ENCODE measurements at regions not wholly inside any gene's neighbourhood (a gene's known extent, or its start where the extent isn't known, plus 50 kb on each side); places are given as distances from the start of the nearest gene placed in this dataset.

- no peak for DNase-seq
- H3K27me3 ChIP-seq = no peaks in the 10 kb centered on the region
- peak overlapping the region; percentile 79 to 89 (median 85) for H3K27ac ChIP-seq
- TF ChIP-seq POLR2A (IDR thresholded peaks at IDR 0.05) = no peak
- TF ChIP-seq, protein P1, sequence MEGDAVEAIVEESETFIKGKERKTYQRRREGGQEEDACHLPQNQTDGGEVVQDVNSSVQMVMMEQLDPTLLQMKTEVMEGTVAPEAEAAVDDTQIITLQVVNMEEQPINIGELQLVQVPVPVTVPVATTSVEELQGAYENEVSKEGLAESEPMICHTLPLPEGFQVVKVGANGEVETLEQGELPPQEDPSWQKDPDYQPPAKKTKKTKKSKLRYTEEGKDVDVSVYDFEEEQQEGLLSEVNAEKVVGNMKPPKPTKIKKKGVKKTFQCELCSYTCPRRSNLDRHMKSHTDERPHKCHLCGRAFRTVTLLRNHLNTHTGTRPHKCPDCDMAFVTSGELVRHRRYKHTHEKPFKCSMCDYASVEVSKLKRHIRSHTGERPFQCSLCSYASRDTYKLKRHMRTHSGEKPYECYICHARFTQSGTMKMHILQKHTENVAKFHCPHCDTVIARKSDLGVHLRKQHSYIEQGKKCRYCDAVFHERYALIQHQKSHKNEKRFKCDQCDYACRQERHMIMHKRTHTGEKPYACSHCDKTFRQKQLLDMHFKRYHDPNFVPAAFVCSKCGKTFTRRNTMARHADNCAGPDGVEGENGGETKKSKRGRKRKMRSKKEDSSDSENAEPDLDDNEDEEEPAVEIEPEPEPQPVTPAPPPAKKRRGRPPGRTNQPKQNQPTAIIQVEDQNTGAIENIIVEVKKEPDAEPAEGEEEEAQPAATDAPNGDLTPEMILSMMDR (IDR thresholded peaks at IDR 0.05) = peak in 2 of 6 experiments; percentile 15 to 27
- no peaks in the 10 kb centered on the region for H3K36me3 ChIP-seq
- H3K4me3 ChIP-seq (replicated peaks in 1 of 3) = no peak overlapping the region
- intact Hi-C loops (cut with DNase I) = no loop called here
- peaks cover 50 to 53% of the 10 kb centered on the region in 2 donors for H3K4me1 ChIP-seq
- H3K9me3 ChIP-seq = no peaks in the 10 kb centered on the region
Observed at GRCh38 chr6:56388415-56388755, 141.0 kb upstream of the COL21A1 start.

DNA sequence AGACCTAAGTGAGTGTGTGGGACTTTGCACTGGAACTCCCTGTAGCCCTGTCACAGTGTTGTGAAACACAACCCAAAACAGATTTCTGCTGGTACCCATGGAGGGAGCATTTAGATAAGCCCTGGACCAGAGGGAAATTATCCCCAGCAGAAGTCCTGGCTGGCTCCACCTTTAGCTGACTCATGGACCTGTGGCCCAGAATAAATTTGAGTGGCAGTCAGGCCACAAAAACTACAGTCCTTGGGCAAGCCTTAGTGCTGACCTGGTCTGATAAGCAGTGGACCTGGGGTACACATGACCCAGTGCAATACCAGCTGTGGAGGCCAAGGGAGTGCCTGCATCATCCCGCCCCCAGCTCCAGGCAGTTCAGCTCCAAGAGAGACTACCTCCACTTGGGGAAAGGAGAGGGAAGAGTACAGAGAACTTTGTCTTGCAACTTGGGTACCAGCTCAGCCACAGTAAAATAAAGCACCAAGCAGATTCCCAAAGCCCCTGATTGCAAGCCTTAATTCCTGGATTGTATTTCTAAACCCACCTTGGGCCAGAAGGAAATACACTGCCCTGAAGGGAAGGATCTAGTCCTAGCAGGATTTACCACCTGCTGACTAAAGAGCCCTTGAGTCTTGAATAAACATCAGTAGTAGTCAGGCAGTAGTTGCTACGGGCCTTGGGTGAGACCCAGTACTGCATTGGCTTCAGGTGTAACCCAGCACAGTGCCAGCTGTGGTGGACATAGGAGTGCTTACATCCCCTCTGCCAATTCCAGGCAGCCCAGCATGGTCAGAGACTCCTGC, 140.4 kb upstream of the COL21A1 start:
- no peak for TF ChIP-seq POLR2A (IDR thresholded peaks at IDR 0.05)
- TF ChIP-seq, protein P1 (IDR thresholded peaks at IDR 0.05) = peak in 1 of 6 experiments; percentile 37
- Histone ChIP-seq H3K4me3 (replicated peaks in 1 of 3) (no peak overlapping the region), H3K9me3 (no peaks in the 10 kb centered on the region), H3K27ac (peak overlapping the region; percentile 79 to 89 (median 85)), H3K4me1 (peaks cover 50 to 53% of the 10 kb centered on the region in 2 donors), H3K36me3 (no peaks in the 10 kb centered on the region), H3K27me3 (no peaks in the 10 kb centered on the region)
- 49 to 65% methylated on average over 2 of the region's 2 CpGs for WGBS, 2 donors
- peak; percentile 84 to 85 for DNase-seq
- intact Hi-C loops (cut with DNase I) = no loop called here

DNA sequence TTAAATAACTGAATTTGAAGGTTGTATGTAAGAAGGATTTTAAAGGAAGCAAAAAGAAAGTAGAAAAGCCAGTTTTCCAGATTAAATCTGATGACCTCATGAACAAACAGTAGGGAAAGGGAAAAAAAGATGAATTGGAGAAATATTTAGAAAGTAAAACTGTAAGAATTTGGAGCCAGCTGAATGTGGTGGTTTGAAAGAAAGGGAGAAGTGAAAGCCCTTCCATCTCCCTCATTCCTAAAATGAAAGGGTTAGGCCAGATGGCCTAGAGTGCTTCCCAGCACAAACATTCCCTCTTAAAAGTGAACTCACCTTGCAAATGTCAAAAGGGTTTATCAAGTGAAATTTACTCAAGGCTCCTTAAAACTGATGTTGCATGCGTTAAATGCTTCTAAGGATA, 139.3 kb upstream of the COL21A1 start:
- no peak for TF ChIP-seq POLR2A (IDR thresholded peaks at IDR 0.05)
- TF ChIP-seq, protein P1 (IDR thresholded peaks at IDR 0.05) = no peak
- peaks cover 50 to 53% of the 10 kb centered on the region in 2 donors for H3K4me1 ChIP-seq
- peak overlapping the region; percentile 79 to 89 (median 85) for H3K27ac ChIP-seq
- 35 to 48% methylated on average over 1 of the region's 1 CpG for WGBS, 2 donors
- no peaks in the 10 kb centered on the region for H3K36me3 ChIP-seq
- DNase-seq = peak; percentile 17 to 27
- no peak overlapping the region for H3K4me3 ChIP-seq (replicated peaks in 1 of 3)
- no peaks in the 10 kb centered on the region for H3K27me3 ChIP-seq
- H3K9me3 ChIP-seq = no peaks in the 10 kb centered on the region
- intact Hi-C loops (cut with DNase I) = no loop called here

- Histone ChIP-seq H3K36me3 (no peaks in the 10 kb centered on the region), H3K4me3 (replicated peaks in 1 of 3) (no peak overlapping the region), H3K27ac (peak overlapping the region; percentile 79 to 89 (median 85)), H3K27me3 (no peaks in the 10 kb centered on the region), H3K9me3 (no peaks in the 10 kb centered on the region), H3K4me1 (peaks cover 50 to 53% of the 10 kb centered on the region in 2 donors)
- 92% methylated on average over 6 of the region's 6 CpGs for WGBS, 2 donors
- DNase-seq = no peak
- intact Hi-C loops (cut with DNase I) = no loop called here
- TF ChIP-seq POLR2A (IDR thresholded peaks at IDR 0.05) = no peak
- TF ChIP-seq, protein P1 (IDR thresholded peaks at IDR 0.05) = no peak
Observed at GRCh38 chr6:56385981-56386593, 138.7 kb upstream of the COL21A1 start.

DNA sequence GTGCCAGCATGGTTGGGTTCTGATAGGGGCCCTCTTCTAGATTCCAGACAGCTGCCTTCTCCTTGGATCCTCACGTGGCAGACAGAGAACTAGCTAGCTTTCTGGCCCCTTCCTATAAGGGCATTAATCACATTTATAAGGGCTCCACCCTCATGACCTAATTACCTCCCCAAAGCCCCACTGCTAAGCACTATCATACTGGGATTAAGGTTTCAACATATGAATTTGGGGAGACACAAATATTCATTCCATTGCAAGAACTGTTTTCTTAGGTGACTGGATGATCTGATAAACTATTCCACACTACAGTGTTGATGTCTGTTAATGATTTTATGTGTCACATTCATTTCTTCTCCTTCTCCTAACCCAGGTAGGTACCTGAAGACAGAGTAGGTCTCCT, 135.8 kb upstream of the COL21A1 start:
- WGBS, 2 donors = 80 to 93% methylated on average over 1 of the region's 1 CpG
- H3K27me3 ChIP-seq = no peaks in the 10 kb centered on the region
- peaks cover 40 to 49% of the 10 kb centered on the region in 2 donors for H3K4me1 ChIP-seq
- H3K36me3 ChIP-seq = no peaks in the 10 kb centered on the region
- H3K9me3 ChIP-seq = no peaks in the 10 kb centered on the region
- no peak for DNase-seq
- TF ChIP-seq POLR2A (IDR thresholded peaks at IDR 0.05) = no peak
- TF ChIP-seq, protein P1 (IDR thresholded peaks at IDR 0.05) = no peak
- no peak overlapping the region for H3K4me3 ChIP-seq (replicated peaks in 1 of 3)
- intact Hi-C loops (cut with DNase I) = no loop called here
- H3K27ac ChIP-seq = no peak overlapping the region
